Chondrocyte (in vitro differentiated cells): ENCODE measurements at regions not wholly inside any gene's neighbourhood (a gene's known extent, or its start where the extent isn't known, plus 50 kb on each side); places are given as distances from the start of the nearest gene placed in this dataset.

Source experiments
- DNase-seq: peaks from one replicate; pipeline ENCODE4 v3.0.0; 2021; ENCODE audit warnings: mixed read lengths, low spot score
- H3K27ac Mint-ChIP-seq: one replicate; pipeline ENCODE4 v1.8.0; 2021; ENCODE audit warnings: mild to moderate bottlenecking, moderate library complexity, mixed read lengths; ENCODE audit not compliant: unreplicated experiment
- H3K27me3 Mint-ChIP-seq: 2 replicates; pipeline ENCODE4 v1.8.0; 2021; ENCODE audit warnings: low read depth, mixed read lengths
- H3K36me3 Mint-ChIP-seq: 2 replicates; pipeline ENCODE4 v1.8.0; 2021; ENCODE audit warnings: low read depth, mixed read lengths
- H3K4me1 Mint-ChIP-seq: 2 replicates; pipeline ENCODE4 v1.8.0; 2021; ENCODE audit warnings: low read depth, mild to moderate bottlenecking, mixed read lengths
- H3K4me3 Mint-ChIP-seq: one replicate; pipeline ENCODE4 v1.8.0; 2021; ENCODE audit warnings: mild to moderate bottlenecking, moderate library complexity, mixed read lengths; ENCODE audit not compliant: unreplicated experiment
- H3K9me3 Mint-ChIP-seq: 2 replicates; pipeline ENCODE4 v1.8.0; 2021; ENCODE audit warnings: low read depth, mixed read lengths
- CTCF ChIP-seq: fragments of 200-600 bp; sonication (generic); IDR thresholded peaks from 2 replicates; pipeline ENCODE4 v1.5.0; 2021; ENCODE audit warnings: antibody characterized with exemption, mild to moderate bottlenecking, moderate library complexity

GRCh38 chr5:4883360-4883759, 256.8 kb upstream of the ADAMTS16 start:
- DNase-seq, result no peak
- TF ChIP-seq CTCF, result no peak
- Mint-ChIP-seq H3K9me3 (no peaks in the 10 kb centered on the region), H3K4me3 (no peak overlapping the region), H3K27me3 (peaks cover 19% of the 10 kb centered on the region), H3K4me1 (peaks cover 5% of the 10 kb centered on the region), H3K36me3 (no peaks in the 10 kb centered on the region), H3K27ac (no peak overlapping the region)

GRCh38 chr5:4893063-4893744, 246.9 kb upstream of the ADAMTS16 start:
- Mint-ChIP-seq H3K4me3 (no peak overlapping the region), H3K27ac (no peak overlapping the region), H3K36me3 (no peaks in the 10 kb centered on the region), H3K4me1 (no peaks in the 10 kb centered on the region), H3K27me3 (peaks cover 43% of the 10 kb centered on the region), H3K9me3 (no peaks in the 10 kb centered on the region)
- DNase-seq, result no peak
- no peak for TF ChIP-seq CTCF

GRCh38 chr5:4896328-4896727, 243.8 kb upstream of the ADAMTS16 start:
- H3K27ac Mint-ChIP-seq, result no peak overlapping the region
- no peak overlapping the region for H3K4me3 Mint-ChIP-seq
- no peaks in the 10 kb centered on the region for H3K4me1 Mint-ChIP-seq
- no peaks in the 10 kb centered on the region for H3K36me3 Mint-ChIP-seq
- DNase-seq, result no peak
- H3K9me3 Mint-ChIP-seq, result no peaks in the 10 kb centered on the region
- H3K27me3 Mint-ChIP-seq, result peaks cover 19% of the 10 kb centered on the region
- no peak for TF ChIP-seq CTCF

GRCh38 chr5:4901305-4901811, 238.8 kb upstream of the ADAMTS16 start:
- Mint-ChIP-seq H3K27me3 (peaks cover 26% of the 10 kb centered on the region), H3K4me1 (no peaks in the 10 kb centered on the region), H3K9me3 (no peaks in the 10 kb centered on the region), H3K4me3 (no peak overlapping the region), H3K27ac (no peak overlapping the region), H3K36me3 (no peaks in the 10 kb centered on the region)
- no peak for TF ChIP-seq CTCF
- DNase-seq, result no peak

GRCh38 chr5:4901924-4902323, 238.2 kb upstream of the ADAMTS16 start:
- H3K4me1 Mint-ChIP-seq, result no peaks in the 10 kb centered on the region
- H3K27me3 Mint-ChIP-seq, result peaks cover 26% of the 10 kb centered on the region
- DNase-seq, result no peak
- H3K27ac Mint-ChIP-seq, result no peak overlapping the region
- no peaks in the 10 kb centered on the region for H3K9me3 Mint-ChIP-seq
- no peaks in the 10 kb centered on the region for H3K36me3 Mint-ChIP-seq
- TF ChIP-seq CTCF, result no peak
- H3K4me3 Mint-ChIP-seq, result no peak overlapping the region
